Right renal pelvis (tissue), 4 donors: ENCODE measurements at regions not wholly inside any gene's neighbourhood (a gene's known extent, or its start where the extent isn't known, plus 50 kb on each side); places are given as distances from the start of the nearest gene placed in this dataset.
"Not testable (repeated sequence)": the region's sequence is repeated elsewhere in the genome, so short reads cannot be mapped to it uniquely, and the experiment has no call there.

Experiments used
- DNase-seq, 4 donors: peaks; one replicate each; pipeline ENCODE4 v3.0.0-alpha.2; 2013; ENCODE audit warnings: low read depth in 4 of 4, low spot score in 3 of 4, missing footprints in 1 of 4

DNA sequence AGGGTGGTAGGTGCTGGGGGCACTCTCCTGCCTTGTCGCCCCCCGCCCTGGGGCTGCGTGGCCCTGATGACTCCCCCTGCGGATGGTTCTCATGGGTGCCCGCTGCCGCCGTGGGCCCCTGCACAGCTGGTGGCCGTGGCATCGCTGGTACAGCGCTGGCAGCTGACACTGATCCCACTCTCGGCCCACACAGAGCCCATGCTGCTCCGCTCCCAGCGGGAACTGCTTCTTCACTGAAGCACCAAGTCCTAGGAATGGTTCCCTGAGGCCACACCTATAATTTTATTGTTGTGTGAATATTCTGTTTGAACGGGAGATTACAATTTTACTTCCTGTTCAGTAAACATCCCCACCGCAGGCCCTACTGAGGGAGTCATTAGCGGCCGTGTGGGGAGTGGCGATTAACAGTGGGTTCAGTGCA, 138.6 kb upstream of the NKX1-1 start:
- no peak for DNase-seq

- DNase-seq = not testable (repeated sequence)
These were observed 138.2 kb upstream of the NKX1-1 start for GRCh38 chr4:1544435-1544834.

DNA sequence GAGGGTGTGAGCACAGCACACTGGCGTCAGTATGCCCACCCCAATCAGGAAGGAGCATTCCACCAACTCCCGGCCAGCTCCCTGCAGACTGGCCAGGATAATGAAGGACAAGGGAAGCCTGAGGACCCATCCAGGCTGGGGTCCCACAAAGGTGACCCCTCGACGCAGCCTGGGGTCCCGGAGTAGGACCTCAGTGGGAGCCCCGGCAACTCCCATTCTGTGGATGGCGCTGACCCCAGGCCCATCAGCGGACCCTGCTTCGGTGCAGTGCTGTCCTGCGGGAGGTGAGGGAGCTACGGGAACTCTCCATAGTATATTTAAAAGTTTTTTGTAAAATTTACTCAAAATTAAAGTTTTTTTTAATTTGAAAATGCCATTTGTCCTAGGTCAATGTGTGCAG, 137.7 kb upstream of the NKX1-1 start:
- DNase-seq = no peak

DNA sequence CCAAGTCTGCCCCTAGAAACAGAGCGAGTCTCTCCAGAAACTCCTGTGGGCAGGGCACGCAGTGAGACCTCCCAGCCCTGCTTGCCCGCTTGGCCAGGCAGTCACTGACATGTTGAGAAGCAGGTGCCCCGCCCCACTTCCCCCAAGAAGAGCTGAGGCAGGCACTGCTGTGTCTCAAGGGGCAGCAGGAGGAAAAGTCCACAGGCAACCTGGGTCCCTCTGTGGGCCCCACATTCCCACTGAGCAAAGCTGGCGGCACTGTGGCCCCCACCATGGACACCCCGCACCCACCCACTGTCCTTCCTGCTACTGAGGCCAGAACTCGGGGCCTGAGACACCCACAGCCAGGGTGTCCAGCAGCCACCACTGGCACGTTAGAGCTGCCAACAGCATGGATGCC, 137.3 kb upstream of the NKX1-1 start:
- DNase-seq = no peak

DNA sequence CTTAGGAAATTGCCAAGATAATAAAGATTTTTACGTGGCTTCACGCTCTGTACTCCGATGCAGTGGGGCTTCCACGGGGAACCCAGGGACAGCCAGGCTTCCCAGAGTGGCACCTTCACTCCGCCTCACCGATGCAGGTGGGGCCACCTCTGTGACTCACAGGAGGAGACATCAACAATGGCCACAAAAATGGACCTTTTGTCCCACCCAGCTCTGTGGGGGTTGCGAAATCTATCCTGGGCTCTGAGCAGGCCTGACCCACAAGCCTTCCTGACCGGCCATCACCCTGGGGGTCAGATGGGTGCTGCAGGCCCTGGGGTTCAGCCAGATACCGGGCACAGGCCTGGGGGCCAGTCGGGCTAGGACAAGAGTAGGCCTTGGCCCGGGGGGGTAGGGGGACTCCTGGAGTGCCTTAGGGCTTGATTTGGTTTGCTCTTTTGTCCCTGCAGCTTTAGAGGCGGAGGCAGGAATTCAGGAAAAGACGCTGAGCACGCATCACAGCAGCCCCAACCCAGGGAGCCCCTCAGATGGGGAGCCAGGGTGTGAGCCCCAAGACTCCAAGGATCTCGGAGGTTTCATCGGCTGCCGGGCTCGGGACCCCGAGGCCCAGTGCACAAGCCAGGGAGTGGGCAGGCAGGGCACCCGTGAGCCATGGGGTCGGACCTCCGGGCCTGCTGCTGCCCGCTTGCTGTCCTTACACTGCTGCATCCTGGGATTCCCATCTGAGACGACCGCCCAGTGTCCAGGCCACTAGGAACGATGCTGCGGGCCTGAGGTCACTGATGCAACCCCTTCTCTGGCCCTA, 136.5 kb upstream of the NKX1-1 start:
- DNase-seq = no peak

- no peak for DNase-seq
These were observed 135.9 kb upstream of the NKX1-1 start for GRCh38 chr4:1542226-1542490.

DNA sequence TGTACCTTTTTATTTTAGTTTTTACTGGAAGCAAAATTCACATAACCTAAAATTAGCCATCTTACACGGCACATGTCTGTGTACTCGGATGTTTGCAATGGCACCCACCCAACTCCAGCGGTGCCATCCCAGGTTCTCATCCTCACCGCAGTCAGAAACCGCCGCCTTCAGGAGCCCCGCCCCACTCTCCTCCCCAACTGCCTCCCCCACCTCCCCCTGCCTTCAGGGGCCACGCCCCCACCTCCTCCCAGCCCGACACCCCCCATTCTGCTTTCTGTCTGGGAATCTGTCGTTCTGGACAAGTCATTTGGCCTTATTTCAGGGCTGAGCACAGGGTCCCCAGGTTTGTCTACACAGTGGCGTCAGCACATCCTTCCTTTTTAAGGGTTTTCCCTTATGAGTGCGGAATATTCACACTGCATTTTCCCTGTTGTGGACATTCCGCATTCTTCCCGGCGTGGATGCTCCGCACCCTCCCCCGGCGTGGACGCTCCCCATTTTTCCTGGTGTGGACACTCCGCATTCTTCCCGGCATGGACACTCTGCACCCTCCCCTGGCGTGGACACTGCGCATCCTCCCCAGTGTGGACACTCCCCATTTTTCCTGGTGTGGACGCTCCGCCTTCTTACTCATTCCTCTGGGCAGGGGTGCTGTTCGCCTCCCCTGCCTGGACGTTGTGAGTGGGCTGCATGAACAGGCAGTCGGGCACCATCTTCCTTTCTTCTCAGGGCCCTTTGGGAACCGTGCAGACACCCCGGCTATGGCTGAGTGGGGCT, 135.4 kb upstream of the NKX1-1 start:
- DNase-seq = no peak

- DNase-seq = no peak
These were observed 134.5 kb upstream of the NKX1-1 start for GRCh38 chr4:1540601-1541375.

DNA sequence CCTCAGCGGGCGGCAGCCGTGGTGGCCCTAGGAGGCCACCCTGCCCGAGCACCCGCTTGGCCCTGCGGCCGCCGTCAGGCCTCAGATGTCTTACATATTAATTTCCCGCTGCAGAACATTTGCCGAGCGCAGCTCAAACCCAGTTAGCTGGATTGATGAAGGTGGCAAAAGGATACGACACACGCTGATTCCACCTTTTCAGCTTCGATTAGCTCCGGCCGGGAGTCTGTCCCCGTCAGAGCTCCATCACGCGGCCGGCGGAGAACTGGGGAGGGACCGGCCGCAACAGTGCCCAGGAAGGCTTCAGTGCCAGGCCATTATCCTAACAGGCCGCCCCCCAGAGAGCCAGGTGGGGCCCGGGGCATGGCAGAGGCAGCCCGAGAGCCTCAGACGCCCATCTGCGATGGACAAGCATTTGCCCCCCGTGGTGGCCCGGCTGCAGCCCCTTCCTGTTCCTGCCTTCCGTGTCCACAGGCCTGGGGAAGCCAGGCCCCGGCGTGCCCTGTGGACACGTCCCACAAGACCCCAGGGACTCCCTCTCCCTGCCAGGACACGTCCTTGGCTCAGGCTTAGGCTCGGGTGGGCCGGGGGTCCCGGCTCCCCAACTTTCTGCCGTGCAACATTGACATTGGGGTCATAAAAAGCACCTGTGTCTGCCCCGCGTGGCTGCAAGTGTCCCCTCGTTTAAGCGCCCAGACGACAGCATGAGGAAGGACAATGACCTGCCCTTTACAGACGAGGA, 133.8 kb upstream of the NKX1-1 start:
- DNase-seq = no peak

- no peak for DNase-seq
These were observed 132.9 kb upstream of the NKX1-1 start for GRCh38 chr4:1538941-1539772.

DNA sequence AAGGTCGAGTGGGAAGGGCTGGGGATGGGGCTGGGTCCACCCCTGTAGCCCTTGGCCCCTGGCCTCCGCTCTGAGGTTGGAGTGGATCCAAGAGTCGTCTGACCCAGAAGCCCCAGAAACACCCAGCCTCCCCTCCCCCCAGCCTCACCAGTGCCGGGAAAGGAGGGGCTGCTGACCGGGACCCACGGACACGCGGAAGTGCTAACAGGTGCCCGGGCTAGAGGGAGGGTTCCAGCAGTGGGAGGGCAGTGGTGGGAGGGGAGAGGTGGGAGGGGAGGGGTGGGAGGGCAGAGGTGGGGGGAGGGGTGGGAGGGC, 131.8 kb upstream of the NKX1-1 start:
- DNase-seq = no peak

GRCh38 chr4:1537410-1538095, 131.3 kb upstream of the NKX1-1 start:
- DNase-seq = no peak

DNA sequence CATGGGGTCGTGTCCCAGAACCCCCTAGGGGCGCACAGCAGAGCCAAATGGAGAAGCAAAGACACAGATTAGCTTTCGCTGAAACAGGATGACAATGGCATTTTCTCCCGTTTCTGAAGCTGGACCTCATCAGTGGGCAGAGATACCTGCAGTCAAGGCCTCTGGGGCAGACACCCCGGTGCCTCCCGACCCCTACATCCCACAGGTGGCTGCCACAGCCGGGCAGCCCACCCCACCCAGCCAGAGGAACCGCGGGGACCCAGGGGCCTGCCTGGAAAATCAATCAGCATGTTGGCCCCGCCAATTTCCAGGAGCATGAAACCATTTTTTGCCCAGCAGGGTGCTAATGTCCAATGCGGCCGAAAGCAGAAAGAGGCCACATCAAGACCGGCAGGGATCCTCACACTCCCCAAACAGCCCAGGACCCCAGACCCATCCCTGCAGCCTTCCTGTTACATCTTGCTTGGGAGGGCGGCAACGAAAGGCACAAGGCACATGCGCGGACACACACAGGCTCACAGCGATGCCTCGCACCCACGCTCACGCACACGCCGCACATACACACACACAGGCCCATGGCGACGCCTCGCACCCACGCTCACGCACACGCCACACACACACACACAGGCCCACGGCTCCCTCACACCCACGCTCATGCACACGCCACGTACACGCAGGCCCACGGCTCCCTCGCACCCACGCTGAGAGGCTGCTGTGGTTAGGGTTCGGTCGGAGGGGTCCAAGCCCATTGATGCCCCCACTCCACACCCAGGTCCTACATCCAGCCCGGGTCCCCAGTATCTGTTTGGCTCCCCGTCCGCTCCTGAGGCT, 130.6 kb upstream of the NKX1-1 start:
- no peak for DNase-seq

DNA sequence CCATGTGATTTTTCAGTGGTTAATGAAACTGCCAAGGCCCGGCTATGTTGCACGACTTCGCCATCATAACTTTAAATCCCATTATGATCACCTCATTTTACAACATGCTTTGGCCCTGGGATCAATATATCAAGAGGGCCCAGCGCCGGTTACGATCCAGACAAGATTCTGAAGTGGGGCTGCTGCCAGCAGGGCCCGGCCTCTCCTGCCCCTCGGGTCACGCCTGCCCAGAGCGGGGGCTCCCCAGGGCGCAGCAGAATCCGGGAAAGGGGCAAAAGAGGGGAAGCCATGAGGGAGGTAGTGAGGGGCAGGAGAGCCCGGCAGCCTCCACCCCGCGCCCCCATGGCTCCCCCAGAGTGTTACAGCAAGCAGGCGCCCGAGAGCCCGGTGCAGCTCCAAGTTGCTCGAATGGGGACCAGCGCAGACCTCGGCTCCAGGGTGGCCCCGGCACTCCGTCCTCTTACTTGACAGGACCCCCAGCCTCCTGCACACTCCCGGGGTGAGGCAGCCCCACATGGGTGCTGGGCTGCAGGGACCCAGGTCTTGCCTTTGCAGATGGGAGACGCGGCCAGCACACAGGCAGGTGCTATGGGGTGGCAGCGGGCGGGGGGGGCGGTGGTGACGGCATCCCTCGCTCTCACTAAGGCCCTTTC, 129.8 kb upstream of the NKX1-1 start:
- DNase-seq = no peak

DNA sequence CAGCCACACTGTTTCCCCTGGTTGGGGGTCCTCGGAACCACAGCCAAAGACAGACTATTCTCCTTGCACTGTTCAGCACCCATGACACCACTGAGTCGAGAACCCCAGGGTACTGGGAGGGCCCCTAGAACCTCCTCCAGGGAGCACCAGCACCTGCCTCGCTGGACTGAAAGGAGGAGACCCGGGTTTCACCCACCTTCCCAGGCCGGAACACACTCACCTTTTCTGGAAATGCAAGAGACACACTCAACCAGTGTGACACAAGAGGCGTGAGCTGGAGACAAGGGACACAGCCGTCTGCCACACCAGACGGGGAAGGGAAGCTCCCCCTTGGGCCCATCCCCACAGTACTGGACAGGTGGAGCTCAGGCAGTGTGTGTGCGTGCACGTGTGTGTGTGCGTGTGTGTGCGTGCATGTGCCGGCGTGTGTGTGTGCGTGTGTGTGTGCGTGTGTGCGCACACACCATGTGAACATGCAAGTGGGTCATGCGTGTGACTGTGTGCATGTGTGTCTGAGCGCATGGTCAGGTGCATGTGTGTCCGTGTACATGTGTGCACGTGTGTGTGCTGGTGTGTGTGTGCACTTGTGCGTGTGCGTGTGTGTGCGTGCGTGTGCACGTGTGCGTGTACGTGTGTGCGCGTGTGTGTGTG, 128.8 kb upstream of the NKX1-1 start:
- no peak for DNase-seq

DNA sequence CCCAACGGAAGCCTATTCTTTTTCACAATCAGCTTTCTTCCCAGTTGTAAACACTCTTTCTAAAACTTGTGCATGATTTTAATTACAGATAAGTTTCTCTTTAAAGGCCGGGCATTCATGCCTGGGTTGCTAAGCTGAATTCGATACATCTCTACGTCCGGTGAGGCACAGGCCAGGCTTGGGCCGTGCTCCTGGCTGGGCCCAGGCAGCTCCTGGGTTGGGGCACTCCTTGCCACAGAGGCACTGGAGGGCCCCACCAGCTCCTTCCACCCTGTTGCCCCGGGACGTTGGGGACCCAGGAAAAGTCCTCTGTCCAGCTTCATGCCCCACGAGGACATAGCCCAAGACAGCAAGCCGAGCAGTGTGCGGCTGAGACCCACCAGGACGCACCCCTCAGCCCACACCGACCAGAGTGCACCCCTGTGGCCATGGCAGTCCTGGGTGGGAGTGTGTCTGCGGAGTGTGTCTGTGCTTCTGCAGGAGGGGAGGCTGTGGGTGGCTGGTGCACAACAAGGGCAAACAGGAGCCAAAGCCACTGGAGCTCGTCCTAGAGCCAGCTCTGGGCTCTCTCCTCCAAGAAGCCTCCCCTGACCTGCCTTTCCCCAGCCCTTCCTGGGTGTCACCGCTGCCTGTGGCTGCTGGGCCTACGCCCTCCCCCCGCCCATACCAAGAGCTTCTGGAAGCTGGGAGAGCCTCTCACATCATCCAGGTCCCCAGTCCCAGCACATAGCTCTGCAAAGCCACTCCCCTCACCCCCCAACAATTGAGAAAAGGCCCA, 128.0 kb upstream of the NKX1-1 start:
- peak in 1 of 4 donors; percentile 8 for DNase-seq

DNA sequence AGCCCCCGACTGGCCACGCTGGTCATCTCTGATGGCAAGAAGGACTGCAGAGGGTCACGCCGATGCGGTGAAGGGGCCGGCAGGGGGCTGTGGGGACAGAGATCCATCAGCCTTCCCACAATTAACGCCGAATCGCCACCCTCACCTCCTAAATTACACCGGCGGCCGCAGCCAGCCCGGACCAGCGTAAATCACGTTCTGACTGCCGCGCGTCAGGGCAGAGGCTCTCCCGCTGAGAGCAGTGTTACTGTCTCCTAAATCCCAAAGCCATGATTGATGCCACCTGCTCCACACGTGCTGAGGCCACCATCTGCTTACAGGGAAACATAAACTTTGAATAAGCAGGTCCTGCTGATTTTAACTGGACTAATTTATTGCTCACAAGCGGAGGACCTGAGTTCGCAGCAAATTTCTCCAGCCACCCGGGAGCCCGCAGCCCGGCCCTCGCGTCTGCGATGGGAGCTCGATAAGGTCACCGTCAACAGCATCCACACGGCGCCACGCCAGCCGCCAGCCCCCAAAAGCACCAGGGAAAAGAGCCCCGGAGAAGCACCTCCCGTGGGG, 127.3 kb upstream of the NKX1-1 start:
- DNase-seq = peak in 2 of 4 donors; percentile 68 to 70
